ENCODE measurements at regions not wholly inside any gene's neighbourhood (a gene's known extent, or its start where the extent isn't known, plus 50 kb on each side); places are given as distances from the start of the nearest gene placed in this dataset.
"Not testable (repeated sequence)": the region's sequence is repeated elsewhere in the genome, so short reads cannot be mapped to it uniquely, and the experiment has no call there.

GRCh38 chr2:131672471-131673399 is 145.0 kb downstream of the CCDC74A start:
- DNase-seq (ENCODE audit: low spot score); H3K27ac ChIP-seq (ENCODE audit: low read depth in 1 of 2, low read length in 2 of 2); H3K36me3 ChIP-seq (ENCODE audit: control insufficient read depth in 4 of 4, insufficient read depth in 3 of 4, low read depth in 1 of 4, low read length in 3 of 4); H3K27me3 ChIP-seq (ENCODE audit: control insufficient read depth in 4 of 4, insufficient read depth in 4 of 4, low read length in 3 of 4); H3K9ac ChIP-seq (ENCODE audit: low read depth in 1 of 2, low read length in 2 of 2); H3K9me3 ChIP-seq (ENCODE audit: control insufficient read depth in 4 of 4, low read length in 3 of 4): not testable (repeated sequence)
- peak overlapping the region in 1 of 3 donors; percentile 11 for H3K4me3 ChIP-seq (ENCODE audit: low read depth in 1 of 3, low read length in 3 of 3)
- WGBS = 10% methylated on average over 38 of the region's 38 CpGs
- H3K4me1 ChIP-seq (ENCODE audit: control insufficient read depth in 4 of 4, insufficient read depth in 4 of 4, low read length in 3 of 4) = peaks cover 6 to 23% (median 15%) of the 10 kb centered on the region in 4 donors
- peak; percentile 42 to 77 for TF ChIP-seq RXRA (IDR thresholded peaks at IDR 0.05)
- TF ChIP-seq CTCF (IDR thresholded peaks at IDR 0.05; ENCODE audit: low read depth, low read length, missing input control) = peak; percentile 33
- TF ChIP-seq RAD21 (IDR thresholded peaks at IDR 0.05) = peak; percentile 43 to 67

GRCh38 chr2:131673400-131674173 is 145.9 kb downstream of the CCDC74A start:
- Histone ChIP-seq H3K27ac (ENCODE audit: low read depth in 1 of 2, low read length in 2 of 2) (no peak overlapping the region), H3K4me3 (ENCODE audit: low read depth in 1 of 3, low read length in 3 of 3) (peak overlapping the region in 1 of 3 donors; percentile 11), H3K4me1 (ENCODE audit: control insufficient read depth in 4 of 4, insufficient read depth in 4 of 4, low read length in 3 of 4) (peaks cover 6 to 23% (median 15%) of the 10 kb centered on the region in 4 donors), H3K36me3 (ENCODE audit: control insufficient read depth in 4 of 4, insufficient read depth in 3 of 4, low read depth in 1 of 4, low read length in 3 of 4) (no peaks in the 10 kb centered on the region), H3K27me3 (ENCODE audit: control insufficient read depth in 4 of 4, insufficient read depth in 4 of 4, low read length in 3 of 4) (peaks cover 0 to 2% (median 0%) of the 10 kb centered on the region in 4 donors), H3K9ac (ENCODE audit: low read depth in 1 of 2, low read length in 2 of 2) (no peak overlapping the region), H3K9me3 (ENCODE audit: control insufficient read depth in 4 of 4, low read length in 3 of 4) (peaks cover 0 to 2% (median 0%) of the 10 kb centered on the region in 4 donors)
- no peak for TF ChIP-seq REST (IDR thresholded peaks at IDR 0.05)
- TF ChIP-seq YY1 (IDR thresholded peaks at IDR 0.05) = no peak
- TF ChIP-seq GABPA (IDR thresholded peaks at IDR 0.05 in 1 of 2, conservative IDR thresholded peaks at IDR 0.05 in 1 of 2) = no peak
- TF ChIP-seq NR2F2 (IDR thresholded peaks at IDR 0.05) = no peak
- TF ChIP-seq RAD21 (IDR thresholded peaks at IDR 0.05) = peak; percentile 82 to 88
- TF ChIP-seq CTCF (IDR thresholded peaks at IDR 0.05; ENCODE audit: low read depth, low read length, missing input control) = peak; percentile 72
- peak; percentile 68 for DNase-seq (ENCODE audit: low spot score)
- 3% methylated on average over 48 of the region's 48 CpGs for WGBS

Measured in liver (tissue), 8 donors.